ENCODE measurements at regions not wholly inside any gene's neighbourhood (a gene's known extent, or its start where the extent isn't known, plus 50 kb on each side); places are given as distances from the start of the nearest gene placed in this dataset.

- no peaks in the 10 kb centered on the region for H3K9me3 ChIP-seq
- H3K27ac ChIP-seq, result no peak overlapping the region
- TF ChIP-seq, protein P1, sequence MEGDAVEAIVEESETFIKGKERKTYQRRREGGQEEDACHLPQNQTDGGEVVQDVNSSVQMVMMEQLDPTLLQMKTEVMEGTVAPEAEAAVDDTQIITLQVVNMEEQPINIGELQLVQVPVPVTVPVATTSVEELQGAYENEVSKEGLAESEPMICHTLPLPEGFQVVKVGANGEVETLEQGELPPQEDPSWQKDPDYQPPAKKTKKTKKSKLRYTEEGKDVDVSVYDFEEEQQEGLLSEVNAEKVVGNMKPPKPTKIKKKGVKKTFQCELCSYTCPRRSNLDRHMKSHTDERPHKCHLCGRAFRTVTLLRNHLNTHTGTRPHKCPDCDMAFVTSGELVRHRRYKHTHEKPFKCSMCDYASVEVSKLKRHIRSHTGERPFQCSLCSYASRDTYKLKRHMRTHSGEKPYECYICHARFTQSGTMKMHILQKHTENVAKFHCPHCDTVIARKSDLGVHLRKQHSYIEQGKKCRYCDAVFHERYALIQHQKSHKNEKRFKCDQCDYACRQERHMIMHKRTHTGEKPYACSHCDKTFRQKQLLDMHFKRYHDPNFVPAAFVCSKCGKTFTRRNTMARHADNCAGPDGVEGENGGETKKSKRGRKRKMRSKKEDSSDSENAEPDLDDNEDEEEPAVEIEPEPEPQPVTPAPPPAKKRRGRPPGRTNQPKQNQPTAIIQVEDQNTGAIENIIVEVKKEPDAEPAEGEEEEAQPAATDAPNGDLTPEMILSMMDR (IDR thresholded peaks at IDR 0.05), result no peak
- H3K36me3 ChIP-seq, result no peaks in the 10 kb centered on the region
- peaks cover 93% of the 10 kb centered on the region for H3K27me3 ChIP-seq
- H3K4me1 ChIP-seq (ENCODE audit: control insufficient read depth in 1 of 2, insufficient read depth in 1 of 2, low read depth in 1 of 2, low read length in 1 of 2), result peaks cover 10 to 11% of the 10 kb centered on the region in 2 experiments
- no peak overlapping the region for H3K4me3 ChIP-seq (ENCODE audit: low read depth in 1 of 2, low read length in 1 of 2)
Observed at GRCh38 chr13:99040536-99041131, 62.8 kb upstream of the DOCK9 start.

DNA sequence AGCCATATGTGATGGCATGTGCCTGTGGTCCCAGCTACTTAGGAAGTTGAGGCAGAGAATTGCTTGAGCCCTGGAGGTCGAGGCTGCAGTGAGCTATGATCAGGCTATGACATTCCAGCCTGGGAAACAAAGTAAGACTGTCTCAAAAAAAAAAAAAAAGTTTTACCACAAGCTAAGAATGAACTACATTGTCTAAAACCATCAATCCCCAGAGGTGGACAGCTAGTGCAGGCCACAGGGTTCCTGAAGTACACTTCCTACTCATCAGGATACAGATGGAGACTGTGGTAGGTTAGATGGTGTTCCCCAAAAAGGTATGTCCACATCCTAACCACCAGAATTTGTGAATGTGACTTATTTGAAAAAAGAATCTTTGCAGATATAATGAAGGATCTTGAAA, 63.5 kb upstream of the DOCK9 start:
- Histone ChIP-seq H3K36me3 (no peaks in the 10 kb centered on the region), H3K9me3 (no peaks in the 10 kb centered on the region), H3K27me3 (peaks cover 86% of the 10 kb centered on the region), H3K4me3 (ENCODE audit: low read depth in 1 of 2, low read length in 1 of 2) (no peak overlapping the region), H3K4me1 (ENCODE audit: control insufficient read depth in 1 of 2, insufficient read depth in 1 of 2, low read depth in 1 of 2, low read length in 1 of 2) (peaks cover 16 to 18% of the 10 kb centered on the region in 2 experiments), H3K27ac (no peak overlapping the region)
- TF ChIP-seq, protein P1 (IDR thresholded peaks at IDR 0.05), result no peak

DNA sequence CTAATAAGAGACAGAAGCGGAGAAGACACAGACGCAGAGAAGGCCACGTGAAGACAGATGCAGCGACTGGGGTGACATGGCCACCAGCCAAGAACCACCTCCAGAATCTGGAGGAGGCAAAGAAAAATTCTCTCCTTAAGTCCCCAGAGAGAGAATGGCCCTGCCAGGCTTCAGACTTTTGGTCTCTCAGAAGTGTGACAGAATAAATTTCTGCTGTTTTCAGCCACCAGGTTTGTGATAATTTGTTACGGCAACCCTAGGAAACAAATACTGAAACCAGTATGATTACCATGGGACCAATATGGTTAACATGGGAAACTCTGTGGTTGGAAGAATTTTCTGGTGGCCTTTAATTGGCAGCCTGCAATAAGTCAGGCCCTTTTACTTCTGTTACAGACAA, 63.9 kb upstream of the DOCK9 start:
- Histone ChIP-seq H3K36me3 (no peaks in the 10 kb centered on the region), H3K4me1 (ENCODE audit: control insufficient read depth in 1 of 2, insufficient read depth in 1 of 2, low read depth in 1 of 2, low read length in 1 of 2) (peaks cover 20 to 22% of the 10 kb centered on the region in 2 experiments), H3K4me3 (ENCODE audit: low read depth in 1 of 2, low read length in 1 of 2) (no peak overlapping the region), H3K9me3 (no peaks in the 10 kb centered on the region), H3K27ac (no peak overlapping the region), H3K27me3 (peaks cover 82% of the 10 kb centered on the region)
- TF ChIP-seq, protein P1 (IDR thresholded peaks at IDR 0.05), result no peak

GRCh38 chr13:99042521-99043250, 64.8 kb upstream of the DOCK9 start:
- no peaks in the 10 kb centered on the region for H3K36me3 ChIP-seq
- H3K4me1 ChIP-seq (ENCODE audit: control insufficient read depth in 1 of 2, insufficient read depth in 1 of 2, low read depth in 1 of 2, low read length in 1 of 2), result peaks cover 25 to 31% of the 10 kb centered on the region in 2 experiments
- peaks cover 75% of the 10 kb centered on the region for H3K27me3 ChIP-seq
- TF ChIP-seq, protein P1 (IDR thresholded peaks at IDR 0.05), result no peak
- no peak overlapping the region for H3K4me3 ChIP-seq (ENCODE audit: low read depth in 1 of 2, low read length in 1 of 2)
- no peaks in the 10 kb centered on the region for H3K9me3 ChIP-seq
- H3K27ac ChIP-seq, result no peak overlapping the region

DNA sequence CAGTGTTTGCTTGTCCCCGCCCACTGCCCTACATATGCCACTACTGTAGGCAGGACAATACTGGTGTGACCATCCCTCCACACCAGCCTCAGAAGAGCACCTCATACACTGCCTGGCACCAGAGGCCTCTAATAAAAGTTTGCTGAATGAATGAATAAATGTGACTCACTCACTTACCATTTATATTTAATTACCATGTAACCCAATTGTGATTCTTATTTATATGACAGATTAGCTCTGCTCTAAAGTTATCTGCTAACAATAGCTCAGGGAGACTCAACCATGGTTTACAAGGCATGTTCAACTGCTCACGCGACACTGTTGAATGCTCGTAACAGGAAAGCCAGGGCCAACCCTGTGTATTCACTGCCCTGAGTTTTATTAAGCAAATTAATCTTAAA, 66.0 kb upstream of the DOCK9 start:
- peaks cover 25 to 31% of the 10 kb centered on the region in 2 experiments for H3K4me1 ChIP-seq (ENCODE audit: control insufficient read depth in 1 of 2, insufficient read depth in 1 of 2, low read depth in 1 of 2, low read length in 1 of 2)

More for the DNA sequence above, 66.0 kb upstream of the DOCK9 start:
- peaks cover 76% of the 10 kb centered on the region for H3K27me3 ChIP-seq
- no peaks in the 10 kb centered on the region for H3K9me3 ChIP-seq
- no peaks in the 10 kb centered on the region for H3K36me3 ChIP-seq
- TF ChIP-seq, protein P1 (IDR thresholded peaks at IDR 0.05), result no peak
- H3K27ac ChIP-seq, result no peak overlapping the region
- no peak overlapping the region for H3K4me3 ChIP-seq (ENCODE audit: low read depth in 1 of 2, low read length in 1 of 2)
